Fibroblast of lung (primary cell): ENCODE measurements at regions not wholly inside any gene's neighbourhood (a gene's known extent, or its start where the extent isn't known, plus 50 kb on each side); places are given as distances from the start of the nearest gene placed in this dataset.

ENCODE experiments used
- DNase-seq, 2 donors: peaks; one replicate each; pipeline versions ENCODE4 v3.0.0 to v3.0.0-alpha.2; 2010; ENCODE audit warnings: low read depth in 2 of 2
- H2AFZ ChIP-seq: 2 replicates; pipeline ENCODE4 v1.5.1; 2012; ENCODE audit warnings: low read length, control low read depth, inconsistent platforms
- H3K27ac ChIP-seq: 2 replicates; pipeline ENCODE4 v1.5.1; 2011; ENCODE audit warnings: low read length, control low read depth; ENCODE audit not compliant: insufficient read depth
- H3K27me3 ChIP-seq: 2 replicates; pipeline ENCODE4 v1.5.1; 2011; ENCODE audit warnings: mild to moderate bottlenecking, low read length; ENCODE audit not compliant: control insufficient read depth, insufficient read depth
- H3K36me3 ChIP-seq: 2 replicates; pipeline ENCODE4 v1.5.1; 2011; ENCODE audit warnings: low read length; ENCODE audit not compliant: control insufficient read depth, insufficient read depth
- H3K4me1 ChIP-seq: 2 replicates; pipeline ENCODE4 v1.5.1; 2011; ENCODE audit warnings: low read length; ENCODE audit not compliant: control insufficient read depth, insufficient read depth; ENCODE audit errors: extremely low read depth
- H3K4me2 ChIP-seq: 2 replicates; pipeline ENCODE4 v1.5.1; 2011; ENCODE audit warnings: low read length, control low read depth; ENCODE audit not compliant: insufficient read depth; ENCODE audit errors: extremely low read depth
- H3K4me3 ChIP-seq, 4 experiments: fragments of 200-600 bp in 1 of 4; sonication (generic) in 1 of 4; replicated peaks in 1 of 4; 2 replicates each; pipeline ENCODE4 v1.5.1; 2011 to 2016; ENCODE audit warnings: low read length in 4 of 4, low read depth in 3 of 4, mild to moderate bottlenecking in 3 of 4, control low read depth in 2 of 4, inconsistent platforms in 1 of 4, mixed read lengths in 1 of 4; ENCODE audit not compliant: insufficient read depth in 1 of 4; ENCODE audit errors: control extremely low read depth in 1 of 4
- H3K79me2 ChIP-seq: 2 replicates; pipeline ENCODE4 v1.5.1; 2012; ENCODE audit warnings: mild to moderate bottlenecking, low read length, inconsistent platforms; ENCODE audit not compliant: control insufficient read depth, insufficient read depth
- H3K9ac ChIP-seq: 2 replicates; pipeline ENCODE4 v1.5.1; 2011; ENCODE audit warnings: mild to moderate bottlenecking, low read length, control low read depth; ENCODE audit not compliant: insufficient read depth
- H3K9me3 ChIP-seq: 2 replicates; pipeline ENCODE4 v1.5.1; 2012; ENCODE audit warnings: low read depth, low read length; ENCODE audit not compliant: control insufficient read depth, insufficient read depth
- H4K20me1 ChIP-seq: 2 replicates; pipeline ENCODE4 v1.5.1; 2011; ENCODE audit warnings: low read length; ENCODE audit not compliant: control insufficient read depth, insufficient read depth; ENCODE audit errors: extremely low read depth
- CTCF ChIP-seq, 2 donors: IDR thresholded peaks in 1 of 2; conservative IDR thresholded peaks in 1 of 2; 1 replicate in 1 of 2; 2 replicates in 1 of 2; pipeline ENCODE4 v1.5.1; 2011 to 2012; ENCODE audit warnings: low read length in 2 of 2, control low read depth in 1 of 2, inconsistent platforms in 1 of 2, low read depth in 1 of 2, mild to moderate bottlenecking in 1 of 2
- EZH2 ChIP-seq: IDR thresholded peaks from 2 replicates; pipeline ENCODE4 v1.5.1; 2012; ENCODE audit warnings: low read length, control low read depth, mild to moderate bottlenecking; ENCODE audit errors: missing control alignments

- no peaks in the 10 kb centered on the region for H3K9me3 ChIP-seq
- H3K36me3 ChIP-seq = no peaks in the 10 kb centered on the region
- no peak overlapping the region for H2AFZ ChIP-seq
- TF ChIP-seq EZH2 (no peak), CTCF (conservative IDR thresholded peaks at IDR 0.05 in 1 of 2, IDR thresholded peaks at IDR 0.05 in 1 of 2; ENCODE audit: low read depth in 1 of 2, low read length in 2 of 2) (no peak)
- no peak overlapping the region for H3K4me2 ChIP-seq
- no peaks in the 10 kb centered on the region for H4K20me1 ChIP-seq
- no peak overlapping the region for H3K9ac ChIP-seq
- H3K4me3 ChIP-seq = no peak overlapping the region
- H3K27ac ChIP-seq = no peak overlapping the region
- H3K27me3 ChIP-seq = no peaks in the 10 kb centered on the region
- H3K79me2 ChIP-seq = no peaks in the 10 kb centered on the region
- H3K4me1 ChIP-seq = no peaks in the 10 kb centered on the region
- DNase-seq = no peak
Observed at GRCh38 chr16:7820816-7821215, 488.2 kb downstream of the RBFOX1 start.

- no peak overlapping the region for H3K4me2 ChIP-seq
- H3K4me1 ChIP-seq = no peaks in the 10 kb centered on the region
- H3K36me3 ChIP-seq = no peaks in the 10 kb centered on the region
- H4K20me1 ChIP-seq = no peaks in the 10 kb centered on the region
- H3K79me2 ChIP-seq = no peaks in the 10 kb centered on the region
- TF ChIP-seq EZH2 = no peak
- no peak for TF ChIP-seq CTCF (conservative IDR thresholded peaks at IDR 0.05 in 1 of 2, IDR thresholded peaks at IDR 0.05 in 1 of 2; ENCODE audit: low read depth in 1 of 2, low read length in 2 of 2)
- H2AFZ ChIP-seq = no peak overlapping the region
- H3K4me3 ChIP-seq = no peak overlapping the region
- DNase-seq = no peak
- no peaks in the 10 kb centered on the region for H3K27me3 ChIP-seq
- no peaks in the 10 kb centered on the region for H3K9me3 ChIP-seq
- no peak overlapping the region for H3K27ac ChIP-seq
- H3K9ac ChIP-seq = no peak overlapping the region
Observed at GRCh38 chr16:7805686-7806396, 473.2 kb downstream of the RBFOX1 start.

GRCh38 chr16:7804635-7805195 is 472.1 kb downstream of the RBFOX1 start:
- H3K27me3 ChIP-seq = no peaks in the 10 kb centered on the region
- H3K79me2 ChIP-seq = no peaks in the 10 kb centered on the region
- no peaks in the 10 kb centered on the region for H3K36me3 ChIP-seq
- no peaks in the 10 kb centered on the region for H3K9me3 ChIP-seq
- H2AFZ ChIP-seq = no peak overlapping the region
- no peak for DNase-seq
- H3K4me3 ChIP-seq = no peak overlapping the region
- H3K4me2 ChIP-seq = no peak overlapping the region
- H4K20me1 ChIP-seq = no peaks in the 10 kb centered on the region
- no peak overlapping the region for H3K27ac ChIP-seq
- H3K9ac ChIP-seq = no peak overlapping the region
- TF ChIP-seq EZH2 (no peak), CTCF (conservative IDR thresholded peaks at IDR 0.05 in 1 of 2, IDR thresholded peaks at IDR 0.05 in 1 of 2; ENCODE audit: low read depth in 1 of 2, low read length in 2 of 2) (no peak)
- no peaks in the 10 kb centered on the region for H3K4me1 ChIP-seq
